ENCODE measurements at regions not wholly inside any gene's neighbourhood (a gene's known extent, or its start where the extent isn't known, plus 50 kb on each side); places are given as distances from the start of the nearest gene placed in this dataset.

GRCh38 chr7:121513105-121513504, 117.0 kb upstream of the FAM3C start:
- TF ChIP-seq CTCF (IDR thresholded peaks at IDR 0.05) (no peak), POLR2A (IDR thresholded peaks at IDR 0.05) (no peak)

Measured in body of pancreas (tissue), 4 donors.